GM19025 (cell line): ENCODE measurements at regions not wholly inside any gene's neighbourhood (a gene's known extent, or its start where the extent isn't known, plus 50 kb on each side); places are given as distances from the start of the nearest gene placed in this dataset.

Source experiments
- ATAC-seq: cut with Tn5 transposase; IDR thresholded peaks from one replicate; pipeline ENCODE4 v1.9.1; 2021; ENCODE audit warnings: mild to moderate bottlenecking, low read depth, moderate library complexity; ENCODE audit not compliant: unreplicated experiment

DNA sequence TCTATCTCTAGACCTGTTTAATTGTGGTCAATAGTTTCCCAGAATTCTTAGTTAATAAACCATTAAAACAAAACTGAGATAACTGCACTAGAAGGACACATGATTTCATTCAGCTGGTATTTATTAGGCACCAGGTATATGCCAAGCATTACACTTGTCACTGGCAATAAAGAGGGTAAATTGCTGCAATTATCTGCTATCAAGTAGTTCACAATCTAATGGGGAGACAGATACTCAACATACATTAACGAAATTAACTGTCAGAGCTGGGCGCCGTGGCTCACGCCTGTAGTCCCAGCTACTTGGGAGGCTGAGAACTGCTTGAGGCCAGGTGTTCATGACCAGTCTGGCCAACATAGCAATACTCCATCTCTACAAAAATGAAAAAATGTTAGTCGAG, 71.7 kb upstream of the WIPF1 start:
- ATAC-seq = no peak

- no peak for ATAC-seq
Observed at GRCh38 chr2:174668075-174668474, 70.5 kb upstream of the WIPF1 start.

DNA sequence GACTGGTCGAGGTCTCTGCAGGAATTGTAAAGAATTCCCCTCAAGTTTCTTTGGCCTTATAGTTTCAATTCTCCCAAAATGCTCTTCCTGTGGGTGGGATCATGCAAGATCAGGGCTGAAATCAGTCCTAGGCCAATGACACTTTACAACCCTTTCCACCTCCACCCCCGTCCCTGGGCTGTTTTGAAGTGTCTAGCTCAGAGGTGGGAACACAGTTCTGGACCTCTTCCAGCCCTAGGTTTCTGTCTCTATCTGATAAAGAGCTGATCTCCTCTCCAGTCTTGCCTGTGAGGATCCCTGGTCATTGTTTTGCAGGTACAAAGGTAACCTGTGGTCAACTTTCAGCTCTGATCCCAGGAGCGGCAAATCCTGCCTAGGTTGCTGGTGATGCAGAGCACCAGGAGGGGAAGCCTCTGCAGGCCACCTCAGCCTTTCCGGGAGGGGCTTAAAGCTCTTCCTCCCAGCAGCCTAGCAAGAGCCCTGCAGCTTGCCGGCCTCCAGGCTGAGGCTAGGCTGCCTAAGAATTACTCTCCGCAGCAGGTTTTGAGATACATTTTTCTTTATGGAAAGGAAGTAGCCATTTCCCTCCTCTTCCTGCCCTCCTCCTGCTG, 69.8 kb upstream of the WIPF1 start:
- no peak for ATAC-seq

DNA sequence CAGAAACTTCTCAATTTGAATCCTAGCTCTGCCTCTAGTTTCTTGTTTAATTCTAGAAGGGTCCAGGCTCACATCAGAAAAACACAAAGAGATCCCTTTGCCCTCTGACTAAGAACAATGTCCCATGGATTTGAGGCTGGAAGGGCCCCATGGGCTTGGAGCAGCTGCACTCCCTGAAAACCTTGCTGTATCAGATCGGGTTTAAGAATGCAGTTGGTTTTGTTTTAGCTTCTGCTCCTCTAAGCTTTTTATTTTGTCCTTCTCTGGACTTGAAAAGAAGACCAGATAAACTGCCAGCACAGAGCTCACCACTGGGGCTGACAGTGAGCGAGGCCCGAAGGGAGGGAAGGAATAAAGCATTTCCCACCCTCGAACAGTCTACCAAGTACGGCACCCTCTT, 69.2 kb upstream of the WIPF1 start:
- ATAC-seq = no peak

- ATAC-seq = no peak
Observed at GRCh38 chr2:174666312-174666711, 68.7 kb upstream of the WIPF1 start.

GRCh38 chr2:174664084-174664759, 66.6 kb upstream of the WIPF1 start:
- peak; percentile 60 for ATAC-seq

GRCh38 chr2:174663550-174663949, 65.9 kb upstream of the WIPF1 start:
- ATAC-seq = no peak

DNA sequence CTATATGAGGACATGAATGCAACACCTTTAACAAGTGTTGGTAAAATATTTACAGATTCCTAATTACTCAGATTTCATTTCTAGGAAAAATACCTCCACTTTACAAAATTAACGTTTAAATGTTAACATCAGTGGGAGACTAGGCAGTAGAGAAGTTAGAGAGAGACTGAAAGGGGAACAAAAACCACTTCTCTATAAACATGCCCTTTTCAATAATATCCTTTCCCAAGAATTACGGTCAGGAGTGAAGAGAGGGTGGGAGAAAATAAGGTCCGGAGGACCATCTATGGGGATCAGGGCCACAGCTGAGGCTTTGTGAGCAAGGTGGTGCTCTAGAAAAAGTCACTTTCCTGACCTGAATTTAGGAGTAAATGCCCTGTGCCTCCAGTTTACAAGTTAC, 65.3 kb upstream of the WIPF1 start:
- no peak for ATAC-seq

DNA sequence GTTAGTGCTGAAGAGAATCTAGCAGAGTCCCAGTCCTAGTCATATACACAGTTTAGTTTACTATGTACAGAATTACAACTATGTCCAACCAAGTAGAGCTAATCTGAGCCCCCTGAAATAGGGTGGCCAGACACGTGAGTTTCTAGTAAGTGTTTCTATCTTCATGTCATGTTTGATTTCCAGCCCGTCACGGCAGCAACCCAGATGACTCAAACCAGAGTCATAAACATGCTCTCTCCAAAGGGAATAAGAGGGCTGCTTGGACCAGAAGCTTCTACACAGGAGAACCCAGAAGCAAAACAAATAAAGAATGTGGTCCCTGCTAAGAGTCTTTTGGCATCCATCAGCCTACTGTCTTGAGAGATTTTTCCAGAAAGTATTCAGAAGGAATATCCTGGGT, 64.9 kb upstream of the WIPF1 start:
- ATAC-seq = no peak

GRCh38 chr2:174660984-174661675, 63.5 kb upstream of the WIPF1 start:
- no peak for ATAC-seq

DNA sequence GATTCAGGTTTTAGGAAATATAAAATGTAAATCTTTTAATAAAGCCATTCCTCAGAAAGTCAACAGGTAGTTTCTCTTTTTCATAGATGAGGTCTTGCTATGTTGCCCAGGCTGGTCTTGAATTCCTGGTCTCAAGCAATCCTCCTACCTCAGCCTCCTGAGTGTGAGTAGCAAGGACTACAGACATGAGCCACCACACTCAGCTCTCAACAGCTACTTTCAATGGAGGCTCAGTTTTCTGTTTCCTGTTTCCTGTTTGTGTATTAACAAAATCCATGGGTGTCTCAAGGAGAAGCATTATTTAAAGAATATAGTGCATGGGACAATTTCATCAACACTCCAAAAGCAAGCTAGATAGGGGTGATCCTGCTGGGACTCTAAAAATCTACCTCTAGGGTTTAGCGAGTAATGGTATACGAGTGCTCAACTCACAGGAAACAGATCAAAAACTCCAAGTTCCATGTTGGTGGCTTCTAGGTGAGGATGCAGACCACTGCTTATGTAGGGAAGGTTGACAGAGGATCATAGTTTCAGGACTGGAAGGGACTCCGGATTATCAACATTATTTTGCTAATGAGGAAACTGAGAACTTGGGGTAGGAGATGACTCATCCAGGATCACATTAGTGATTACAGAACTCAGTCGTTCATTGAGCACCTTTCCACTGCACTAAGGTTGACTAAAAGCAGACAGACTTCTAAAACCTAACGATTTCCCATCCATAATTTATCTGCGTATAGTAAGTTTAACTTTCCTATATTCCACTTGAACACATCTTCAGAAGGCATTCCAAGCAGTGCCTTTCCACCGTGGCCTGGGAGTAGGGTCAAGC, 61.7 kb upstream of the WIPF1 start:
- ATAC-seq = no peak

DNA sequence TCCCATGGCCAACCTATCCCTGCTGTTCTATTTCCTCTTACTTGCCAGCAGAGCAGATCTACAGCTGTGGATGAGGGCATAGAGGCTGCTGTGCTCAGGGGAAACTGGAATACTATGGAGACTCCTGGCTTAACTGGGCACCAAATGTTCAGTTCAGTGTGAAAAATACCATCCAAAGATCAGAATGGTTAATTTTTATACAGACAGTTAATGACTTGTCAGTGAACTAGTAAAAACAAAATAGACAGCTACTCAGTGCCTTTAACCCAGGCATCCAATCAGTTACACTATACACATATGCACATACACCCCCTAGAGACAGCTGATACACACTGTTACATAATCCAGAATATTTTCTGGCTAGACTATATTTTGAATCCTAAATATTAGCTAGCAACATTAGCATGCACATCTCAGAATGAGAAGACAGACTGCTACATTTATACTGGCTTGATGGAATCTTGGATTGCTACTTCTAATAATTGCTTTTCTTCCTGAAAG, 59.1 kb upstream of the WIPF1 start:
- no peak for ATAC-seq

- no peak for ATAC-seq
Observed at GRCh38 chr2:174656035-174656434, 58.4 kb upstream of the WIPF1 start.

DNA sequence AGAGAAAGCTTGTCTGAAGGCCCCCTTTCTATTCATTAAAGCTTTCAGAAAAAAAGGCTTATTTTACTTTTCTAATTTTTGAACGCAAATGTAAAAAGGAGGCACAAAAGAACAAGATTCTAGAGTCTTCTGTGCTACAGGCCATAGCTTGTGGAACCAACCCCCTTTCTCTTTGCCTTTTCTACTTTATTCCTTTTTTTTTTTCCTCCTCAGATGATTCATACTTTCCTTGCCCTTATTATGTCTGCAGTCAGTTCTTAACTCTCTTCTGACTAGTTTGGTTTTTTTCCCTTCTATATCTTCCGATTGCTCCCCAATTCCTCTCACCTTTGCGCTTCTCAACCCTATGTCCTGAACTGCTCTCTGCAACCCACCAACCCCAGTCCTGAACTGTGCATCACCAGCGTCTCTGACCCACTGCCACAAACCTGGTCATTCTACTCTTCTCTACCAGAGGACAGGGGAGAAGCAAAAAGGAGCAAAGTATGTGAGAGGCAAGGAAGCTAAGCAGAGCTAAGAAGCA, 56.9 kb upstream of the WIPF1 start:
- no peak for ATAC-seq

DNA sequence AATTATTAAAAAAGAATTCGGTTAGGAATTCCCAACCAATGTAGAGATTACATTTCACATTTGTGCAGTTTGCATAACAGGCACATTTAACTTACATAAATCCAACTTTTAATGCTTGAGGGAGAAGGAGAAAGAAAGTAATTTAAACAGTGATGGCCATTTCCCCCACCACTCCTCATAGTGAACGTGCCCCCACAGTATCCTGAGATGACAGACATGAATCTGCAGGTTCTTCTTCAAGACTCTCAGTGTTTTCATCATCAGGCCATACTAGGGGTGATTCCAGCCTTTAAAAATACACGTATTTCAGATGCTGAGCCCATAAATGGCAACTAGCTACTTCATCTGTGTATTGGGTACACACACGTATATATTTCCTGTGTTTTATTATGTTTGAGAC, 51.3 kb upstream of the WIPF1 start:
- ATAC-seq = no peak
